ENCODE measurements at regions not wholly inside any gene's neighbourhood (a gene's known extent, or its start where the extent isn't known, plus 50 kb on each side); places are given as distances from the start of the nearest gene placed in this dataset.

DNA sequence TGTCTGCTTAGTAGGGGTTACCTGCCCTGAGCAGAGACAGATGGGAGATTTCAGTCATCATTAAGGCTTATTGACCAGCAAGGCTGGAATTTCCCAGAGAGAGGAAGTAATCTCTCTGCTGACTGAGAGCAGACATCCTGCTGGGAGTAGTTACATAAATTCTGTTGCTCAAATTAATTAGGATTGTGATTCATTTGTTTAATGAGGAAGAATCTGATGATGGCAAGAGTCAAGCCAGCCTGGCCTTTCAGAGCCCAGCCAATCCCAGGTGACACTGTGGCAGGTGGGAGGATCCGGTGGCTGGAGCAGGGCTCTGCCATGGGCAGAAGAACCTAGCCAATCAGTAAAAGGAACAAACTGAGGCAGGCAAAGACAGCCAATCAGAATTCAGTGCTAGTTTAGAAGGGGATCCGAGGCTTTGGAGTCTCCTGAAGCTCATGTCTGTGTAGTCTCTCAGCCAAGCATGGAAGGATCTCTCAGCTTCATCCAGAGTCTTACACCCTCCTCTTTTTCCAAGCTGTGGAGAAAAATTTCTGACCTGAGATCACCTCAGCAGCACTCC, 61.2 kb upstream of the CHST1 start:
- no peak overlapping the region for H2BK5ac ChIP-seq (ENCODE audit: insufficient read length, low read length)
- H3K9me3 ChIP-seq (ENCODE audit: control insufficient read depth, low read depth, low read length) = no peaks in the 10 kb centered on the region
- H3K4me1 Mint-ChIP-seq = peaks cover 18 to 21% of the 10 kb centered on the region in 2 experiments
- H2BK120ac ChIP-seq (ENCODE audit: low read depth, low read length, poor library complexity, severe bottlenecking) = no peak overlapping the region
- H3K27me3 ChIP-seq (ENCODE audit: insufficient read depth, low read length) = no peaks in the 10 kb centered on the region; the same call in 1 of the 2 replicates
- no peak overlapping the region for H3K4me2 ChIP-seq (ENCODE audit: insufficient read depth, insufficient read length, low read length)
- H3K4me3 Mint-ChIP-seq = no peak overlapping the region
- no peak overlapping the region for H3K18ac ChIP-seq (ENCODE audit: insufficient read length, low read depth, low read length)
- H3K9me3 Mint-ChIP-seq = no peaks in the 10 kb centered on the region
- H3K9ac ChIP-seq (ENCODE audit: extremely low read depth, insufficient read length, low read length) = no peak overlapping the region
- H3K36me3 Mint-ChIP-seq (ENCODE audit: insufficient read depth in 1 of 3, low read depth in 3 of 3) = no peaks in the 10 kb centered on the region; a peak in 1 of 7 replicates
- no peak overlapping the region for H4K5ac ChIP-seq (ENCODE audit: insufficient read length, low read depth, low read length)
- no peaks in the 10 kb centered on the region for H3K23me2 ChIP-seq (ENCODE audit: insufficient read length, low read depth, low read length, poor library complexity, severe bottlenecking)
- H3K27ac Mint-ChIP-seq = peak overlapping the region in 1 of 3 experiments; percentile 84; a peak in 1 of 7 replicates
- WGBS (ENCODE audit: extremely low coverage, insufficient read length, low lambda C conversion rate) = no CpG with 5 or more reads among the region's 2 CpGs
- H3K4ac ChIP-seq (ENCODE audit: low read depth, low read length) = no peak overlapping the region
- no peak overlapping the region for H2BK20ac ChIP-seq (ENCODE audit: low read depth, low read length, poor library complexity, severe bottlenecking)
- H3K27ac ChIP-seq (ENCODE audit: insufficient read length, low read depth, low read length) = no peak overlapping the region
- no peak overlapping the region for H3K56ac ChIP-seq (ENCODE audit: insufficient read length, low read depth, low read length)
- H3K14ac ChIP-seq (ENCODE audit: insufficient read depth, low read length) = no peak overlapping the region
- DNase-seq = no peak
- H3K79me2 ChIP-seq (ENCODE audit: insufficient read depth, low read length) = no peaks in the 10 kb centered on the region
- no peak overlapping the region for H2BK12ac ChIP-seq (ENCODE audit: insufficient read length, low read depth, low read length)
- no peak overlapping the region for H4K8ac ChIP-seq (replicated peaks; ENCODE audit: insufficient read length, low read depth, low read length)
- no peaks in the 10 kb centered on the region for H4K20me1 ChIP-seq (ENCODE audit: control insufficient read depth, insufficient read depth, insufficient read length)
- no peak overlapping the region for H2AK5ac ChIP-seq (ENCODE audit: insufficient read length, low read length)
- H3K23ac ChIP-seq (ENCODE audit: insufficient read length, low read depth, low read length) = no peak overlapping the region
- no peaks in the 10 kb centered on the region; the same call in 1 of the 2 replicates for H3K4me1 ChIP-seq (ENCODE audit: insufficient read depth, low read length)
- no peak overlapping the region for H2AFZ ChIP-seq (ENCODE audit: low read length)
- no peaks in the 10 kb centered on the region for H3K79me1 ChIP-seq (ENCODE audit: insufficient read depth, low read depth, low read length, poor library complexity, severe bottlenecking)
- H3K27me3 Mint-ChIP-seq (ENCODE audit: low read depth) = peaks cover 2% of the 10 kb centered on the region
- TF ChIP-seq, protein P1, sequence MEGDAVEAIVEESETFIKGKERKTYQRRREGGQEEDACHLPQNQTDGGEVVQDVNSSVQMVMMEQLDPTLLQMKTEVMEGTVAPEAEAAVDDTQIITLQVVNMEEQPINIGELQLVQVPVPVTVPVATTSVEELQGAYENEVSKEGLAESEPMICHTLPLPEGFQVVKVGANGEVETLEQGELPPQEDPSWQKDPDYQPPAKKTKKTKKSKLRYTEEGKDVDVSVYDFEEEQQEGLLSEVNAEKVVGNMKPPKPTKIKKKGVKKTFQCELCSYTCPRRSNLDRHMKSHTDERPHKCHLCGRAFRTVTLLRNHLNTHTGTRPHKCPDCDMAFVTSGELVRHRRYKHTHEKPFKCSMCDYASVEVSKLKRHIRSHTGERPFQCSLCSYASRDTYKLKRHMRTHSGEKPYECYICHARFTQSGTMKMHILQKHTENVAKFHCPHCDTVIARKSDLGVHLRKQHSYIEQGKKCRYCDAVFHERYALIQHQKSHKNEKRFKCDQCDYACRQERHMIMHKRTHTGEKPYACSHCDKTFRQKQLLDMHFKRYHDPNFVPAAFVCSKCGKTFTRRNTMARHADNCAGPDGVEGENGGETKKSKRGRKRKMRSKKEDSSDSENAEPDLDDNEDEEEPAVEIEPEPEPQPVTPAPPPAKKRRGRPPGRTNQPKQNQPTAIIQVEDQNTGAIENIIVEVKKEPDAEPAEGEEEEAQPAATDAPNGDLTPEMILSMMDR (conservative IDR thresholded peaks at IDR 0.05) = no peak
- no peak overlapping the region for H2BK15ac ChIP-seq (ENCODE audit: low read depth, low read length)
- no peak overlapping the region for H3T11ph ChIP-seq (ENCODE audit: low read length)
- H4K91ac ChIP-seq (ENCODE audit: insufficient read length, low read depth, low read length) = no peak overlapping the region

Measured in H9 (cell line).